ENCODE measurements at regions not wholly inside any gene's neighbourhood (a gene's known extent, or its start where the extent isn't known, plus 50 kb on each side); places are given as distances from the start of the nearest gene placed in this dataset.

- TF ChIP-seq SIN3A (IDR thresholded peaks at IDR 0.05; ENCODE audit: borderline replicate concordance, insufficient read depth, low read length) (no peak), POLR2AphosphoS5 (IDR thresholded peaks at IDR 0.05; ENCODE audit: low read depth, low read length) (no peak), REST (IDR thresholded peaks at IDR 0.05; ENCODE audit: insufficient read depth in 1 of 2, low read depth in 2 of 2, low read length in 2 of 2) (no peak), FOXP2 (optimal IDR thresholded peaks at IDR 0.05; ENCODE audit: borderline replicate concordance, extremely low read depth, extremely low read length, insufficient read depth) (no peak), TAF1 (IDR thresholded peaks at IDR 0.05; ENCODE audit: borderline replicate concordance, insufficient read depth, low read length) (no peak)
These were observed 898.1 kb downstream of the TYW1 start for GRCh38 chr7:67894746-67895145.

GRCh38 chr7:67896721-67897120, 900.1 kb downstream of the TYW1 start:
- TF ChIP-seq SIN3A (IDR thresholded peaks at IDR 0.05; ENCODE audit: borderline replicate concordance, insufficient read depth, low read length) (no peak), REST (IDR thresholded peaks at IDR 0.05; ENCODE audit: insufficient read depth in 1 of 2, low read depth in 2 of 2, low read length in 2 of 2) (no peak), TAF1 (IDR thresholded peaks at IDR 0.05; ENCODE audit: borderline replicate concordance, insufficient read depth, low read length) (no peak)

- TF ChIP-seq SIN3A (IDR thresholded peaks at IDR 0.05; ENCODE audit: borderline replicate concordance, insufficient read depth, low read length) (no peak), POLR2AphosphoS5 (IDR thresholded peaks at IDR 0.05; ENCODE audit: low read depth, low read length) (no peak), FOXP2 (optimal IDR thresholded peaks at IDR 0.05; ENCODE audit: borderline replicate concordance, extremely low read depth, extremely low read length, insufficient read depth) (no peak), REST (IDR thresholded peaks at IDR 0.05; ENCODE audit: insufficient read depth in 1 of 2, low read depth in 2 of 2, low read length in 2 of 2) (no peak), TAF1 (IDR thresholded peaks at IDR 0.05; ENCODE audit: borderline replicate concordance, insufficient read depth, low read length) (no peak)
These were observed 903.8 kb downstream of the TYW1 start for GRCh38 chr7:67900456-67900855.

DNA sequence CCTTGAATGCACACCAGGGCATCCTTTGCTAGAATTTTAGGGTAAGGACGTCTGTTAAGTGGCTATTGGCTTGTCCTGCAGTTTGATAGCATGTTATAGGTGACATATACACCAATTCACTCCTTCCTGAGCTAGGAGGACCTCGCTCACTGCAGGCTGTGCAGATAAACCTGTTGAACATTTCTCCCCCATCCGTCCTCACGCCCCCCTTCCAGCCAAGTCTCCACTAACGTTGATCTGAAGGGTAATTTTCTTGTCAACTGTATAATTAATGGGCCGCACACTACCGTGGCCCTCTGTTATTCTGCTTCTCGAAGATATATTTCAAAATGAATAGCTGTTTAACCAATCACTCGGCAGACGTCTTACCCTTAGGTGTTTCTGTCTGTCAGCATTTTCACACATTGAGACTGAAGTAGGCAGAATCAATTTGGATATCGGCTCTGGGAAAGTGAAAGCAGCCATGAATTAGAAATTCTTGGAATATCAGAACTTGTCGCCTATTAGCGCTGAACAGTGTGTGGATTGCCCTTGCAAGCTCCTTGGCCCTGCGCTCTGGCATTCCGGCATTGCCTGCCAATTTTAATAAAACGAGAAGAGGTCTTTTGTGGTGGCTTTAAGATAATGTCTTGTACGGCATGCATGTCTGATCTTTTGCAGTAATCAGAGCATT, 905.3 kb downstream of the TYW1 start:
- TF ChIP-seq FOXP2 (optimal IDR thresholded peaks at IDR 0.05; ENCODE audit: borderline replicate concordance, extremely low read depth, extremely low read length, insufficient read depth) = no peak
- no peak for TF ChIP-seq POLR2AphosphoS5 (IDR thresholded peaks at IDR 0.05; ENCODE audit: low read depth, low read length)
- no peak for TF ChIP-seq SIN3A (IDR thresholded peaks at IDR 0.05; ENCODE audit: borderline replicate concordance, insufficient read depth, low read length)
- no peak for TF ChIP-seq TAF1 (IDR thresholded peaks at IDR 0.05; ENCODE audit: borderline replicate concordance, insufficient read depth, low read length)
- no peak for TF ChIP-seq REST (IDR thresholded peaks at IDR 0.05; ENCODE audit: insufficient read depth in 1 of 2, low read depth in 2 of 2, low read length in 2 of 2)

DNA sequence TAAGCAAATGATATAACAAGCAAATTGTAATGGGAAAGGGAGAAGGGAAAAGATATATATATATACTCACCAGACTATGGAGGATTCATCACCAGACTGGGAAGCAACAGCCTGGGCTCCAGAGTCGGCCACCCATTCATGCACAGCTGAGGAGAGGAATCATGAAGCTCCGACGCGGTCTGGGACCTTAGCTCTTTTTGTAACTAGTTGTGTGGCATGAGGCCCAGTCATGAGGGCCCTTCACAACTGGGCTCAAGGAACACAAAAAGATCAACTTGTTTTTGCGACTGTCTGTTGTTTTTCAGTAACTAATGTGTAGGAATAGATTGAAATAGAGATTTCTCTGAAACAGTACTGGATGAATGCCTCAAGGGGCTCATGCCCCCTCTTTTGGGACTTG, 911.2 kb downstream of the TYW1 start:
- TF ChIP-seq FOXP2 (optimal IDR thresholded peaks at IDR 0.05; ENCODE audit: borderline replicate concordance, extremely low read depth, extremely low read length, insufficient read depth) (no peak), POLR2AphosphoS5 (IDR thresholded peaks at IDR 0.05; ENCODE audit: low read depth, low read length) (no peak), REST (IDR thresholded peaks at IDR 0.05; ENCODE audit: insufficient read depth in 1 of 2, low read depth in 2 of 2, low read length in 2 of 2) (no peak), SIN3A (IDR thresholded peaks at IDR 0.05; ENCODE audit: borderline replicate concordance, insufficient read depth, low read length) (no peak), TAF1 (IDR thresholded peaks at IDR 0.05; ENCODE audit: borderline replicate concordance, insufficient read depth, low read length) (no peak)

Measured in PFSK-1 (cell line).